IMR-90 (cell line): ENCODE measurements at regions not wholly inside any gene's neighbourhood (a gene's known extent, or its start where the extent isn't known, plus 50 kb on each side); places are given as distances from the start of the nearest gene placed in this dataset.

ENCODE experiments used
- ATAC-seq: fragments of 200-7000 bp; cut with Tn5 transposase; 2 replicates; pipeline ENCODE4 v1.9.1; 2020; ENCODE audit warnings: low read depth, mild to moderate bottlenecking, moderate library complexity
- BruUV-seq: library from RNA; stranded (reverse); fragments of 400-500 nt; replicated peaks from 2 replicates; lab custom pipeline; 2021; lab: Mats Ljungman, UMichigan
- CTCF ChIA-PET: fragments of 300-600 bp; formaldehyde crosslinking; extraction: SDS; loops from one replicate; lab custom pipeline; 2021; ENCODE audit warnings: antibody characterized with exemption; lab: Yijun Ruan, JAX
- POLR2A ChIA-PET: fragments of 300-600 bp; sonication (Branson Sonifier 250); formaldehyde crosslinking; loops from one replicate; lab custom pipeline; 2022; ENCODE audit warnings: antibody characterized with exemption; ENCODE audit not compliant: unreplicated experiment; lab: Charles Lee
- DNase-seq: peaks from one replicate; pipeline ENCODE4 v3.0.0; 2013
- H2AFZ ChIP-seq: replicated peaks from 2 replicates; pipeline ENCODE3; 2013; ENCODE audit warnings: low read length, mild to moderate bottlenecking; ENCODE audit not compliant: poor library complexity
- H2AK5ac ChIP-seq: 2 replicates; pipeline ENCODE4 v1.6.1; 2013; ENCODE audit warnings: low read depth, low read length, inconsistent platforms
- H2AK9ac ChIP-seq: replicated peaks from 2 replicates; pipeline ENCODE3; 2013; ENCODE audit warnings: mild to moderate bottlenecking, low read depth, low read length, moderate library complexity; ENCODE audit not compliant: poor library complexity
- H2BK120ac ChIP-seq: 2 replicates; pipeline ENCODE4 v1.6.1; 2013; ENCODE audit warnings: low read depth, low read length, inconsistent platforms
- H2BK15ac ChIP-seq: 3 replicates; pipeline ENCODE4 v1.6.1; 2013; ENCODE audit warnings: low read depth, low read length, inconsistent platforms
- H2BK20ac ChIP-seq: 2 replicates; pipeline ENCODE4 v1.6.1; 2013; ENCODE audit warnings: low read depth, mild to moderate bottlenecking, inconsistent platforms, low read length, moderate library complexity
- H2BK5ac ChIP-seq: 2 replicates; pipeline ENCODE4 v1.6.1; 2013; ENCODE audit warnings: mild to moderate bottlenecking, low read depth, low read length, inconsistent platforms; ENCODE audit not compliant: poor library complexity, severe bottlenecking
- H3K14ac ChIP-seq: replicated peaks from 2 replicates; pipeline ENCODE4 v1.6.1; 2013; ENCODE audit warnings: low read depth, low read length, inconsistent platforms
- H3K18ac ChIP-seq: 2 replicates; pipeline ENCODE4 v1.6.1; 2013; ENCODE audit warnings: low read depth, low read length, control low read depth
- H3K23ac ChIP-seq: 2 replicates; pipeline ENCODE4 v1.6.1; 2013; ENCODE audit warnings: low read depth, low read length, inconsistent platforms
- H3K27ac ChIP-seq: 2 replicates; pipeline ENCODE4 v1.5.1; 2013; ENCODE audit warnings: mild to moderate bottlenecking, control low read depth, low read length; ENCODE audit not compliant: insufficient read depth
- H3K27me3 ChIP-seq: 2 replicates; pipeline ENCODE4 v1.6.1; 2013; ENCODE audit warnings: low read length; ENCODE audit not compliant: control insufficient read depth, insufficient read depth
- H3K36me3 ChIP-seq: 2 replicates; pipeline ENCODE4 v1.6.1; 2013; ENCODE audit warnings: low read length, mixed read lengths; ENCODE audit not compliant: control insufficient read depth, insufficient read depth
- H3K4ac ChIP-seq: 2 replicates; pipeline ENCODE4 v1.6.1; 2013; ENCODE audit warnings: low read depth, low read length, inconsistent platforms
- H3K4me1 ChIP-seq: 2 replicates; pipeline ENCODE4 v1.6.1; 2013; ENCODE audit warnings: low read length, mixed read lengths; ENCODE audit not compliant: control insufficient read depth, insufficient read depth
- H3K4me2 ChIP-seq: 2 replicates; pipeline ENCODE4 v1.6.1; 2013; ENCODE audit warnings: low read depth, mild to moderate bottlenecking, control low read depth, low read length, moderate library complexity
- H3K4me3 ChIP-seq: 2 replicates; pipeline ENCODE4 v1.5.1; 2013; ENCODE audit warnings: low read depth, mild to moderate bottlenecking, control low read depth, low read length, moderate library complexity; ENCODE audit not compliant: insufficient read depth
- H3K56ac ChIP-seq: 2 replicates; pipeline ENCODE4 v1.6.1; 2013; ENCODE audit warnings: low read length, inconsistent platforms; ENCODE audit not compliant: insufficient read depth; ENCODE audit errors: extremely low read depth
- H3K79me1 ChIP-seq, 2 experiments: 2 replicates each; pipeline ENCODE4 v1.6.1; 2013; ENCODE audit warnings: low read length in 2 of 2, inconsistent platforms in 1 of 2, low read depth in 1 of 2
- H3K9ac ChIP-seq: 2 replicates; pipeline ENCODE4 v1.6.1; 2013; ENCODE audit warnings: low read depth, low read length, control low read depth
- H3K9me1 ChIP-seq: 2 replicates; pipeline ENCODE4 v1.6.1; 2013; ENCODE audit warnings: low read length, inconsistent platforms; ENCODE audit not compliant: insufficient read depth
- H3K9me3 ChIP-seq: 2 replicates; pipeline ENCODE4 v1.6.1; 2013; ENCODE audit warnings: low read length; ENCODE audit not compliant: control insufficient read depth, insufficient read depth
- H4K20me1 ChIP-seq: 2 replicates; pipeline ENCODE4 v1.6.1; 2013; ENCODE audit warnings: low read length, inconsistent platforms; ENCODE audit not compliant: insufficient read depth
- H4K5ac ChIP-seq: 2 replicates; pipeline ENCODE4 v1.6.1; 2013; ENCODE audit warnings: mild to moderate bottlenecking, low read depth, low read length, control low read depth
- H4K8ac ChIP-seq, 2 experiments: 2 replicates each; pipeline ENCODE4 v1.6.1; 2013; ENCODE audit warnings: low read depth in 2 of 2, low read length in 2 of 2, control low read depth in 1 of 2, inconsistent platforms in 1 of 2
- H4K91ac ChIP-seq: 2 replicates; pipeline ENCODE4 v1.6.1; 2013; ENCODE audit warnings: low read depth, low read length, inconsistent platforms; ENCODE audit not compliant: insufficient read depth
- BHLHE40 ChIP-seq: fragments of 150-350 bp; IDR thresholded peaks from 2 replicates; pipeline ENCODE4 v1.6.1; 2016; ENCODE audit warnings: mild to moderate bottlenecking, low read depth, low read length
- CEBPB ChIP-seq: IDR thresholded peaks from 2 replicates; pipeline ENCODE4 v1.6.1; 2012; ENCODE audit warnings: low read depth, low read length, improper control_type of control experiment
- CHD1 ChIP-seq: IDR thresholded peaks from 2 replicates; pipeline ENCODE4 v1.6.1; 2012; ENCODE audit warnings: low read depth, low read length, improper control_type of control experiment
- CTCF ChIP-seq: conservative IDR thresholded peaks from 2 replicates; pipeline ENCODE4 v1.5.1; 2012; ENCODE audit warnings: mild to moderate bottlenecking, low read depth, low read length, improper control_type of control experiment
- ELK1 ChIP-seq: fragments of 150-350 bp; IDR thresholded peaks from 2 replicates; pipeline ENCODE4 v1.6.1; 2016; ENCODE audit warnings: low read depth, mild to moderate bottlenecking, low read length, moderate library complexity, borderline replicate concordance
- FOS ChIP-seq: fragments of 150-350 bp; IDR thresholded peaks from 2 replicates; pipeline ENCODE4 v1.6.1; 2016; ENCODE audit warnings: low read depth, low read length
- MAFK ChIP-seq: IDR thresholded peaks from 2 replicates; pipeline ENCODE4 v1.6.1; 2012; ENCODE audit warnings: low read depth, low read length, improper control_type of control experiment
- MAZ ChIP-seq: IDR thresholded peaks from 2 replicates; pipeline ENCODE4 v1.6.1; 2012; ENCODE audit warnings: low read depth, mild to moderate bottlenecking, low read length, improper control_type of control experiment, moderate library complexity, borderline replicate concordance
- MXI1 ChIP-seq: IDR thresholded peaks from 2 replicates; pipeline ENCODE4 v1.6.1; 2012; ENCODE audit warnings: low read depth, mild to moderate bottlenecking, low read length, moderate library complexity, borderline replicate concordance
- NFE2L2 ChIP-seq: fragments of 150-350 bp; IDR thresholded peaks from 2 replicates; pipeline ENCODE4 v1.6.1; 2016; ENCODE audit warnings: low read depth, mild to moderate bottlenecking, low read length
- POLR2A ChIP-seq: IDR thresholded peaks from 2 replicates; pipeline ENCODE4 v1.6.1; 2012; ENCODE audit warnings: mild to moderate bottlenecking, low read depth, low read length
- RAD21 ChIP-seq: IDR thresholded peaks from 2 replicates; pipeline ENCODE4 v1.6.1; 2012; ENCODE audit warnings: low read length, improper control_type of control experiment
- RCOR1 ChIP-seq: IDR thresholded peaks from 2 replicates; pipeline ENCODE4 v1.6.1; 2012; ENCODE audit warnings: mild to moderate bottlenecking, low read length, improper control_type of control experiment; ENCODE audit not compliant: insufficient replicate concordance
- RFX5 ChIP-seq: IDR thresholded peaks from 2 replicates; pipeline ENCODE4 v1.8.0; 2012; ENCODE audit warnings: low read depth, mild to moderate bottlenecking, low read length, moderate library complexity
- SMC3 ChIP-seq: fragments of 150-350 bp; IDR thresholded peaks from 2 replicates; pipeline ENCODE4 v1.6.1; 2016; ENCODE audit warnings: low read depth, mild to moderate bottlenecking, antibody characterized with exemption, low read length, moderate library complexity
- USF2 ChIP-seq: fragments of 150-350 bp; IDR thresholded peaks from 2 replicates; pipeline ENCODE4 v1.6.1; 2017; ENCODE audit warnings: mild to moderate bottlenecking, antibody characterized with exemption, low read length, low read depth
- WGBS, 2 experiments: methylation state at CpG; one replicate each; pipeline versions ENCODE4 v1.1.5 to v1.1.7; 2013; ENCODE audit warnings: missing lambda C conversion rate in 2 of 2; ENCODE audit not compliant: insufficient read length in 1 of 2; ENCODE audit errors: extremely low coverage in 2 of 2; 5-methylcytosine and 5-hydroxymethylcytosine counted together
- dilution Hi-C: fragments of 300-500 bp; cut with HindIII; formaldehyde crosslinking; loops from one replicate; pipeline ENCODE4 v1.14.3; 2018; ENCODE audit warnings: low sequenced_read_pairs; ENCODE audit not compliant: unreplicated experiment
- in situ Hi-C: fragments of 300-500 bp; cut with MboI; formaldehyde crosslinking; loops from 3 replicates; pipeline ENCODE4 v1.14.3; 2019; ENCODE audit warnings: low sequenced_read_pairs, inconsistent platforms, mixed read lengths
- intact Hi-C: fragments of 100-400 bp; cut with micrococcal nuclease; formaldehyde crosslinking; loops from 2 replicates; pipeline ENCODE4 v1.10.0; 2022

GRCh38 chr19:31166206-31166605 is 183.0 kb downstream of the TSHZ3 start:
- H2AK9ac ChIP-seq: no peak overlapping the region

More at GRCh38 chr19:31166206-31166605, 183.0 kb downstream of the TSHZ3 start:
- Histone ChIP-seq H4K8ac (no peak overlapping the region), H3K4me1 (no peaks in the 10 kb centered on the region; the same call in 1 of the 2 replicates), H3K14ac (no peak overlapping the region), H3K9me1 (no peaks in the 10 kb centered on the region), H3K27me3 (no peaks in the 10 kb centered on the region; the same call in 1 of the 2 replicates), H3K9ac (no peak overlapping the region), H2AFZ (no peak overlapping the region), H3K27ac (no peak overlapping the region), H3K36me3 (no peaks in the 10 kb centered on the region), H3K79me1 (no peaks in the 10 kb centered on the region), H3K4ac (no peak overlapping the region), H3K18ac (no peak overlapping the region), H2BK5ac (no peak overlapping the region), H2AK5ac (no peak overlapping the region), H2BK15ac (no peak overlapping the region), H2BK120ac (no peak overlapping the region), H4K5ac (no peak overlapping the region), H2BK20ac (no peak overlapping the region), H3K56ac (no peak overlapping the region), H3K9me3 (no peaks in the 10 kb centered on the region), H4K91ac (no peak overlapping the region), H3K4me2 (no peak overlapping the region), H4K20me1 (no peaks in the 10 kb centered on the region), H3K23ac (no peak overlapping the region), H3K4me3 (no peak overlapping the region)
- ChIA-PET CTCF (no interaction called here), POLR2A (no interaction called here)
- dilution Hi-C loops: no loop called here
- whole genome bisulfite sequencing, 2 experiments: no CpG with 5 or more reads among the region's 2 CpGs
- no TSS peak for BruUV-seq
- ATAC-seq (no peak), DNase-seq (no peak)
- in situ Hi-C loops: no loop called here
- TF ChIP-seq CTCF (no peak), FOS (no peak), ELK1 (no peak), CEBPB (no peak), MAFK (no peak), NFE2L2 (no peak), CHD1 (no peak), RAD21 (no peak), MAZ (no peak), USF2 (no peak), POLR2A (no peak), MXI1 (no peak), BHLHE40 (no peak), SMC3 (no peak), RCOR1 (no peak), RFX5 (no peak)
- intact Hi-C loops: no loop called here
